HCT116 (cell line): ENCODE measurements at regions not wholly inside any gene's neighbourhood (a gene's known extent, or its start where the extent isn't known, plus 50 kb on each side); places are given as distances from the start of the nearest gene placed in this dataset.

Source experiments
- EZH2phosphoT487 ChIP-seq: fragments of 200-600 bp; IDR thresholded peaks from 2 replicates; pipeline ENCODE4 v1.6.1; 2018; ENCODE audit warnings: antibody characterized with exemption, borderline replicate concordance
- POLR2A ChIP-seq: IDR thresholded peaks from 2 replicates; pipeline ENCODE4 v1.7.0; 2011; ENCODE audit warnings: borderline replicate concordance; ENCODE audit not compliant: insufficient read depth, insufficient read length; ENCODE audit errors: extremely low read depth
- POLR2AphosphoS5 ChIP-seq: IDR thresholded peaks from 2 replicates; pipeline ENCODE4 v1.6.1; 2011; ENCODE audit warnings: mild to moderate bottlenecking, low read depth, low read length, moderate library complexity
- RAD21 ChIP-seq: IDR thresholded peaks from 2 replicates; pipeline ENCODE4 v1.6.1; 2012; ENCODE audit warnings: low read depth, mild to moderate bottlenecking
- TF ChIP-seq, protein P1 (sequence below), 3 experiments: fragments of 200-600 bp in 1 of 3; sonication (generic) in 1 of 3; IDR thresholded peaks in 2 of 3; conservative IDR thresholded peaks in 1 of 3; 2 replicates each; pipeline ENCODE4 v1.5.1; 2012 to 2017; ENCODE audit warnings: low read depth in 2 of 3, low read length in 2 of 3, antibody characterized with exemption in 1 of 3, borderline replicate concordance in 1 of 3, control low read depth in 1 of 3, mild to moderate bottlenecking in 1 of 3, mixed read lengths in 1 of 3, mixed run types in 1 of 3, moderate library complexity in 1 of 3; ENCODE audit not compliant: insufficient read depth in 1 of 3
- TF ChIP-seq, protein P2 (sequence below): IDR thresholded peaks from 2 replicates; pipeline ENCODE4 v1.6.1; 2012; ENCODE audit warnings: low read depth

DNA sequence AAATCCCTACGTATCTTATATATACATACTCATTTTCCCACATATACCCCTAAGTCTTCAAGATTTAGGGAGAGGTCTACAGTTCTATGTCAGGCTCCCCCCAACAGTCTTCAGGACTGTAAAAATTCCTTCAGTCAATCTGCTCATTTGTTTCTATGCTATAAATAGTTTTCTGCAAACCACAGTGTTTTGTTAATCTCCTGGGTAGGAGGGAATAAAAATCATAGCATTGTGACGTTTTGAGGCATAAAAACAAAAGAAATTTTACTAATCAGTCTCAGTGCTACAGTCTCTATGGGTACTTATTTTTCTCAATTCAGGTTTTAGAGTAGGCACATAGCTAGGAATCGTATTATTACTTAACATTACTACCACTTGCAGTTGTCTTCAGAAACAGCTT is 552.8 kb upstream of the LRRC4C start:
- TF ChIP-seq, protein P1, sequence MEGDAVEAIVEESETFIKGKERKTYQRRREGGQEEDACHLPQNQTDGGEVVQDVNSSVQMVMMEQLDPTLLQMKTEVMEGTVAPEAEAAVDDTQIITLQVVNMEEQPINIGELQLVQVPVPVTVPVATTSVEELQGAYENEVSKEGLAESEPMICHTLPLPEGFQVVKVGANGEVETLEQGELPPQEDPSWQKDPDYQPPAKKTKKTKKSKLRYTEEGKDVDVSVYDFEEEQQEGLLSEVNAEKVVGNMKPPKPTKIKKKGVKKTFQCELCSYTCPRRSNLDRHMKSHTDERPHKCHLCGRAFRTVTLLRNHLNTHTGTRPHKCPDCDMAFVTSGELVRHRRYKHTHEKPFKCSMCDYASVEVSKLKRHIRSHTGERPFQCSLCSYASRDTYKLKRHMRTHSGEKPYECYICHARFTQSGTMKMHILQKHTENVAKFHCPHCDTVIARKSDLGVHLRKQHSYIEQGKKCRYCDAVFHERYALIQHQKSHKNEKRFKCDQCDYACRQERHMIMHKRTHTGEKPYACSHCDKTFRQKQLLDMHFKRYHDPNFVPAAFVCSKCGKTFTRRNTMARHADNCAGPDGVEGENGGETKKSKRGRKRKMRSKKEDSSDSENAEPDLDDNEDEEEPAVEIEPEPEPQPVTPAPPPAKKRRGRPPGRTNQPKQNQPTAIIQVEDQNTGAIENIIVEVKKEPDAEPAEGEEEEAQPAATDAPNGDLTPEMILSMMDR (IDR thresholded peaks at IDR 0.05 in 2 of 3, conservative IDR thresholded peaks at IDR 0.05 in 1 of 3; ENCODE audit: borderline replicate concordance in 1 of 3, insufficient read depth in 1 of 3, low read depth in 2 of 3, low read length in 2 of 3), result no peak
- no peak for TF ChIP-seq RAD21
- no peak for TF ChIP-seq POLR2A
- TF ChIP-seq EZH2phosphoT487, result no peak
- TF ChIP-seq, protein P2, sequence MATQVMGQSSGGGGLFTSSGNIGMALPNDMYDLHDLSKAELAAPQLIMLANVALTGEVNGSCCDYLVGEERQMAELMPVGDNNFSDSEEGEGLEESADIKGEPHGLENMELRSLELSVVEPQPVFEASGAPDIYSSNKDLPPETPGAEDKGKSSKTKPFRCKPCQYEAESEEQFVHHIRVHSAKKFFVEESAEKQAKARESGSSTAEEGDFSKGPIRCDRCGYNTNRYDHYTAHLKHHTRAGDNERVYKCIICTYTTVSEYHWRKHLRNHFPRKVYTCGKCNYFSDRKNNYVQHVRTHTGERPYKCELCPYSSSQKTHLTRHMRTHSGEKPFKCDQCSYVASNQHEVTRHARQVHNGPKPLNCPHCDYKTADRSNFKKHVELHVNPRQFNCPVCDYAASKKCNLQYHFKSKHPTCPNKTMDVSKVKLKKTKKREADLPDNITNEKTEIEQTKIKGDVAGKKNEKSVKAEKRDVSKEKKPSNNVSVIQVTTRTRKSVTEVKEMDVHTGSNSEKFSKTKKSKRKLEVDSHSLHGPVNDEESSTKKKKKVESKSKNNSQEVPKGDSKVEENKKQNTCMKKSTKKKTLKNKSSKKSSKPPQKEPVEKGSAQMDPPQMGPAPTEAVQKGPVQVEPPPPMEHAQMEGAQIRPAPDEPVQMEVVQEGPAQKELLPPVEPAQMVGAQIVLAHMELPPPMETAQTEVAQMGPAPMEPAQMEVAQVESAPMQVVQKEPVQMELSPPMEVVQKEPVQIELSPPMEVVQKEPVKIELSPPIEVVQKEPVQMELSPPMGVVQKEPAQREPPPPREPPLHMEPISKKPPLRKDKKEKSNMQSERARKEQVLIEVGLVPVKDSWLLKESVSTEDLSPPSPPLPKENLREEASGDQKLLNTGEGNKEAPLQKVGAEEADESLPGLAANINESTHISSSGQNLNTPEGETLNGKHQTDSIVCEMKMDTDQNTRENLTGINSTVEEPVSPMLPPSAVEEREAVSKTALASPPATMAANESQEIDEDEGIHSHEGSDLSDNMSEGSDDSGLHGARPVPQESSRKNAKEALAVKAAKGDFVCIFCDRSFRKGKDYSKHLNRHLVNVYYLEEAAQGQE, result no peak
- TF ChIP-seq POLR2AphosphoS5, result no peak
